ENCODE measurements at regions not wholly inside any gene's neighbourhood (a gene's known extent, or its start where the extent isn't known, plus 50 kb on each side); places are given as distances from the start of the nearest gene placed in this dataset.

GRCh38 chr1:224535641-224536040 is 80.5 kb upstream of the CNIH3 start:
- no peak overlapping the region for H3K4me3 ChIP-seq (ENCODE audit: low read depth, low read length)
- no peak for TF ChIP-seq CTCF (IDR thresholded peaks at IDR 0.05; ENCODE audit: low read depth, low read length)

- no peak for TF ChIP-seq CTCF (IDR thresholded peaks at IDR 0.05; ENCODE audit: low read depth, low read length)
Observed at GRCh38 chr1:224539971-224540370, 76.1 kb upstream of the CNIH3 start.

DNA sequence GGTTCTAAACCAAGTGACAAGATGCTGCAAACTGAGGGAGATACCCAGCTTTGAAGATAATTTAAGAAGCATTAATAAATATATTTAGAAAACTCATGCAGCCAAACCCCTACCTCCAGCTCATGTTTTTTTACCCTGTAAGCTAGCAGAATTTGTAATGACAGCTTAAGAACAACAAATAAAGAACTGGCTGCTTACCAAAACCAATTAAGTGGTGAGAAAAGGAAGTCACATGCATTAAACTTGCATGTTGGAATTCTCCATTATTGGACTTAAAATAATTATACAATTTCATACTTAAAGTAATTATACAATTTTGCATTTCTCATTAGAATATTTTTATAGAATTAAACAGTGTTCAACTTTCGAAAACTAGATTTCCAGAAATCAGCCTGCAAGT is 75.6 kb upstream of the CNIH3 start:
- TF ChIP-seq CTCF (IDR thresholded peaks at IDR 0.05; ENCODE audit: low read depth, low read length) = no peak
- no peak overlapping the region for H3K4me3 ChIP-seq (ENCODE audit: low read depth, low read length)

More at GRCh38 chr1:224539971-224540370, 76.1 kb upstream of the CNIH3 start:
- H3K4me3 ChIP-seq (ENCODE audit: low read depth, low read length) = no peak overlapping the region

DNA sequence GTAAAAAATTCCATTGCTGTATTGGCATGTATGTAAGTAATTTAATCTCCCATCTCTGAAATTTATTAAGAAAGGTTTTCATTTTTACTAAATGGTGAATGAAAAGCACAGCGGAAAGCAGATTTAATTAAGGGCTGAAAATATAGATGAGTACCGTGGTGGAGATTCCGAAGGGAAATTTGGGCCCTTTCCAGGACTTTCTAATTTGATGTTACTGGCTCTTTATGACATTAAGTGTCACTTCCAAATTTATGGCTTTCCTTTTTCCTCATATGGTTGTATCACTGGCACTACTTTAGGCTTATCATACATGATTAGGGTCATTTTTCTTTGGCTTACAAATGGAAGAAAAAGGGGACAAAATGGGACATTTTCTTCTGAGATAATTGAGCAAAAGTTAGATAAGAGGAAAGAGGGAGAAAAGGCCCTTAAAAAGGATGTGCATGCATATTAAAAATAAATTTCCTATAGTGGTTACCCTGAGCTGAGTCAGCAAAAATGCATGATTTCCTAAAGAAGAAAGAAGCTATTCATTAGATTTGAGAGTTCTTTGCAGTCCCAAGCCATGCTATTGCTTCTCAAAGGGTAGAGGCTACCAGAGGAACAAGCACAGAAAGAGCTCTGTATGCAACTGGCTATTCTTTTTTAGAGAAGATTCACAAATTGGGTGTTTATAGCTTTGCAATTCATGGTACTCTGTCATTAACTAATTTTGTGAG is 74.9 kb upstream of the CNIH3 start:
- TF ChIP-seq CTCF (IDR thresholded peaks at IDR 0.05; ENCODE audit: low read depth, low read length) = no peak
- H3K4me3 ChIP-seq (ENCODE audit: low read depth, low read length) = no peak overlapping the region

DNA sequence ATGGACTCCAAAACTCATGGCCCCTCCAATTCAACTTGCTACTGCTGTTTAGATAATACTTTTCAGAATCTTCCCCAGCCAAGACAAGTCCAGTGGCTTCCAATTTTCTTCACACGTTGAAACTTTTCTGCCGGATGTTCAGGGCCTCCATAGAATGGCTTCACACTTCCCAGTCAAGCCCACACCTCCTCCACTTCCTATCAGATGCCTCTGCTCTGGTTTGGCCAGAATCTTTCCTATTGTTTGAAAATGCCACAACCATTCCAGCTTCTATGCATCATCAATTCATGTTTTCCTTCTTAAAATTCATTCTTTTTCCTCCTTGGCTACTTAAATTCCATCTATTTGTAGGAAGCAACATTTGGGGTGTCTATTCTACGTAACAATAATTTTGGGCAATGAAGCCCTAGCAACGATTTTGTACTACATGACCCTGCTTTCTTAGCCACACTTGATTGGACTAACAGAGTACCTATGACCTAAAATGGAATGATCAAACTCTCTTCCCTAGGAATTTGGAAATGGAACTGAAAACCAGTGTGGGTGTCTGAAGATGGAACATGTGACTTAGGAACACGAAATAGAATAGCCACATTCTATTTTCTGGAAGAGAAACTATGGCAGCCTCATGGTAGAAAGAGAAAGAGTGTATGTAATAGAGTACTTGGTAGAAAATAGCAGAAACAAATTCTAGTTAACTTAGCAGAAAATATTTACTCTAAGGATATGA is 74.1 kb upstream of the CNIH3 start:
- no peak for TF ChIP-seq CTCF (IDR thresholded peaks at IDR 0.05; ENCODE audit: low read depth, low read length)
- H3K4me3 ChIP-seq (ENCODE audit: low read depth, low read length) = no peak overlapping the region

DNA sequence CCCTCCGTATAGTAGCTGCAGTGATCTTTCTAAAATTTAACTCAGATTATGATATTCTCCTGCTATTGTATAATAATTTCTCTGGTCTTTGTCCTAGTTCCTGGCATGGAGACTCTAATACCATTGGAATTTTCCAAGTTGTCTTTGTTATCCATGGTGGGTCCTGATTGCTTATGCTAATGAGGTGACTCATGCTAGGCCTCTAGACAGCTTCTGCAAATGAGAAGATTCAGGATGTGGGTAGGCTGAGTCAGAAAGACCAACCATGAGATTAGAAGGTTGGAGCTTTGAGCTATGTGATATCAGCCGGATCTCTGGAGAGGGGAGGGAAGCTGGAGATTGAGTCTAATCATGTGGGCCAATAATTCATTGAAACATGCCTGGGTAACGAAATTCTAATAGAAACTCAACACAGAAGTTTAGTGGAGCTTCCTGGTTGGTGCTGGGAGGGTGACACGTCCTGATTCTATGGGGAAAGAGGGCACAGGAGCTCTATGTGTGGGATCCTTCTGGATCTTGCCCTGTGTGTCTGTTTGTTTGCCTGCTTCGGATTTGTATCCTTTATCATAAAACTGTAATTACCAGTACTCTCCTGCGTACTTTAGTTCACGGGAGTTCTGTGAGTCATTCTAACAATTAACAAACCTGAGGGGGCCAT is 73.2 kb upstream of the CNIH3 start:
- H3K4me3 ChIP-seq (ENCODE audit: low read depth, low read length) = peak overlapping the region; percentile 6; the same call in 1 of the 2 replicates
- TF ChIP-seq CTCF (IDR thresholded peaks at IDR 0.05; ENCODE audit: low read depth, low read length) = no peak

DNA sequence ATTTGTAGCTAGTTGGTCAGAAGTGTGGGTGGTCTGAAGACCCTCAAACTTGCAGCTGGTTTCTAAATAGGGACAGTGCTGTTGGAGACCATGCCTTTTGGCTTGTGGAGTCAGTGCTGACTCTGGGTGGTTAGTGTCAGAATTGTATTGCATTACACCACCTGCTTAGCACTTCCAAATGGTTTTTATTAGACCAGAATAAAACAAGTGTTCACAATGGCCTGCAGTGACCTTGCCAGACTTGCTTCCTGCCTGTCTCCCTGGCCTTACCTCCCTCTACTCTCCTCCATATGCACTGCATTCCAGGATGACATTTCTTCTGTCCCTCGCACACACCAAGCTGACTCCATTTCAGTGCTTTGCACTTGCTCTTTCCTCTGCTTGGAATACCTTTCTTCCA is 72.7 kb upstream of the CNIH3 start:
- no peak for TF ChIP-seq CTCF (IDR thresholded peaks at IDR 0.05; ENCODE audit: low read depth, low read length)
- peak overlapping the region; percentile 6; the same call in 1 of the 2 replicates for H3K4me3 ChIP-seq (ENCODE audit: low read depth, low read length)

Data from WI38 (cell line).